ENCODE measurements at regions not wholly inside any gene's neighbourhood (a gene's known extent, or its start where the extent isn't known, plus 50 kb on each side); places are given as distances from the start of the nearest gene placed in this dataset.

- no peaks in the 10 kb centered on the region for H3K36me3 ChIP-seq (ENCODE audit: insufficient read depth)
Measured at GRCh38 chr12:11965258-11965910, 105.4 kb upstream of the BCL2L14 start.

DNA sequence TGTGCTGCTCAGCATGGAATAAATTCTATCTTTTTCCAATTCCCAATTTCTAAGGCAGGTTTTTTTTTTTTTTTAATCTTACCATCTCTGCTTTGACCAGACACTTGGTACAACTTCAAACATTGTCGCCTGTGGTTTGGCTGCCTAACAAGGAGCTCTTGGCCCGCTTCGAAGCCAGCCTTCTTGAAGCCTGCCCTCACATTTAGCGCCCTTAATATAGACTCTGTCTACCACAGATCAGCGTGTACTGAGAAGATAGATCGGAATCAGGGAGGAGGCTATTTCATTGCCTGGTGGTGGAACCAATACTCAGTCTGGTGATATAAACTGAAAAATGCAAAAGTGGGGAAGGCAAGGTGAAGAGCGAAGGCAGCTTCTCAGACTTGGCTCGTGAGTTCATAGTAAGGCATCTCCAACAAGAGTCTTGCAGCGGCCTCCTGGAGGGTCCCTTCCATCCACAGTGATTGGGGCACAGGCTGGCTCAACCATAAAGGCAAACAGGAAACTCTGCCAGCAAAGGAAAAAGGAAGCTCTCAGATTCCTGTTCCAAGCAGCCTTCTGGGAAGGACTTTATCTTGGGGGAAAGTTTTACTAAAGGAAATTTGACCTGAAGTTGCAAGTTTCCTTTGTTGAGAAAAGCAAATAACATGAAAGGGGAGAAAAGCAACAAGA lies 103.2 kb upstream of the BCL2L14 start:
- Histone ChIP-seq H3K4me2 (no peak overlapping the region), H3K36me3 (ENCODE audit: insufficient read depth) (no peaks in the 10 kb centered on the region), H3K4me1 (ENCODE audit: low read depth, poor library complexity, severe bottlenecking) (no peaks in the 10 kb centered on the region), H3K27ac (no peak overlapping the region), H3K4me3 (IDR thresholded peaks at IDR 0.05; ENCODE audit: insufficient read depth, low read depth, low read length) (no peak overlapping the region), H2AFZ (ENCODE audit: low read depth) (no peak overlapping the region), H3K79me2 (ENCODE audit: insufficient read depth, low read depth) (no peaks in the 10 kb centered on the region), H3K9ac (no peak overlapping the region), H4K20me1 (ENCODE audit: insufficient read depth) (no peaks in the 10 kb centered on the region), H3K27me3 (ENCODE audit: insufficient read depth, low read depth) (no peaks in the 10 kb centered on the region)
- no peak for TF ChIP-seq CTCF (conservative IDR thresholded peaks at IDR 0.05; ENCODE audit: low read depth, low read length)

More at GRCh38 chr12:11965258-11965910, 105.4 kb upstream of the BCL2L14 start:
- no peak overlapping the region for H3K9ac ChIP-seq
- H3K79me2 ChIP-seq (ENCODE audit: insufficient read depth, low read depth), result no peaks in the 10 kb centered on the region
- no peaks in the 10 kb centered on the region for H3K4me1 ChIP-seq (ENCODE audit: low read depth, poor library complexity, severe bottlenecking)
- H4K20me1 ChIP-seq (ENCODE audit: insufficient read depth), result no peaks in the 10 kb centered on the region
- no peak overlapping the region for H3K4me3 ChIP-seq (IDR thresholded peaks at IDR 0.05; ENCODE audit: insufficient read depth, low read depth, low read length)
- H3K27me3 ChIP-seq (ENCODE audit: insufficient read depth, low read depth), result no peaks in the 10 kb centered on the region
- H3K27ac ChIP-seq, result no peak overlapping the region
- no peak for TF ChIP-seq CTCF (conservative IDR thresholded peaks at IDR 0.05; ENCODE audit: low read depth, low read length)
- no peak overlapping the region for H3K4me2 ChIP-seq
- no peak overlapping the region for H2AFZ ChIP-seq (ENCODE audit: low read depth)

- H3K79me2 ChIP-seq (ENCODE audit: insufficient read depth, low read depth), result no peaks in the 10 kb centered on the region
- H3K27ac ChIP-seq, result no peak overlapping the region
- no peak overlapping the region for H3K9ac ChIP-seq
- no peak overlapping the region for H3K4me2 ChIP-seq
- TF ChIP-seq CTCF (conservative IDR thresholded peaks at IDR 0.05; ENCODE audit: low read depth, low read length), result no peak
- H2AFZ ChIP-seq (ENCODE audit: low read depth), result no peak overlapping the region
- H3K27me3 ChIP-seq (ENCODE audit: insufficient read depth, low read depth), result no peaks in the 10 kb centered on the region
- no peaks in the 10 kb centered on the region for H4K20me1 ChIP-seq (ENCODE audit: insufficient read depth)
- no peaks in the 10 kb centered on the region for H3K4me1 ChIP-seq (ENCODE audit: low read depth, poor library complexity, severe bottlenecking)
- no peaks in the 10 kb centered on the region for H3K36me3 ChIP-seq (ENCODE audit: insufficient read depth)
- H3K4me3 ChIP-seq (IDR thresholded peaks at IDR 0.05; ENCODE audit: insufficient read depth, low read depth, low read length), result no peak overlapping the region
Measured at GRCh38 chr12:11968048-11968383, 102.7 kb upstream of the BCL2L14 start.

DNA sequence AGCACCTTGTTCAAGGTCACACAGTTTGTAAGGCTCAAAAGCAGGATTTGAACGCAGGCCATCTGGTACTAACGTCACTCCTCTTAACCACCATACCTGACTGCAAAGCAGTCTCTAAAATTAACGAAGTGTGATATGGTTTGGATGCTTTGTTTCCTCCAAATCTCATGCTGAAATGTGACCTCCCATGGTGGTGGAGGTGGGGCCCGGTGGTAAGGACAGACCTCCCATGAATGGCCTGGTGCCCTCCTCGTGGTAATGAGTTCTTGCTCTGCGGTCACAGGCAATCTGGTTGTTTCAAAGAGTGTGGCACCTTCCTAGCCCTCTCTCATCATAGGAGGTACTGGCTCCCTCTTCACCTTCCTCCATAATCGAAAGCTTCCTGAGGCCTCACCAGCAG lies 102.2 kb upstream of the BCL2L14 start:
- Histone ChIP-seq H3K4me3 (IDR thresholded peaks at IDR 0.05; ENCODE audit: insufficient read depth, low read depth, low read length) (no peak overlapping the region), H3K4me2 (no peak overlapping the region), H4K20me1 (ENCODE audit: insufficient read depth) (no peaks in the 10 kb centered on the region), H3K27me3 (ENCODE audit: insufficient read depth, low read depth) (no peaks in the 10 kb centered on the region), H2AFZ (ENCODE audit: low read depth) (no peak overlapping the region), H3K4me1 (ENCODE audit: low read depth, poor library complexity, severe bottlenecking) (no peaks in the 10 kb centered on the region), H3K9ac (no peak overlapping the region), H3K27ac (no peak overlapping the region), H3K79me2 (ENCODE audit: insufficient read depth, low read depth) (no peaks in the 10 kb centered on the region), H3K36me3 (ENCODE audit: insufficient read depth) (no peaks in the 10 kb centered on the region)
- no peak for TF ChIP-seq CTCF (conservative IDR thresholded peaks at IDR 0.05; ENCODE audit: low read depth, low read length)
